GM18517 (cell line): ENCODE measurements at regions not wholly inside any gene's neighbourhood (a gene's known extent, or its start where the extent isn't known, plus 50 kb on each side); places are given as distances from the start of the nearest gene placed in this dataset.
"Not testable (repeated sequence)": the region's sequence is repeated elsewhere in the genome, so short reads cannot be mapped to it uniquely, and the experiment has no call there.

ENCODE experiments used
- ATAC-seq: cut with Tn5 transposase; IDR thresholded peaks from one replicate; pipeline ENCODE4 v1.9.1; 2021; ENCODE audit warnings: mild to moderate bottlenecking, moderate library complexity; ENCODE audit not compliant: unreplicated experiment

DNA sequence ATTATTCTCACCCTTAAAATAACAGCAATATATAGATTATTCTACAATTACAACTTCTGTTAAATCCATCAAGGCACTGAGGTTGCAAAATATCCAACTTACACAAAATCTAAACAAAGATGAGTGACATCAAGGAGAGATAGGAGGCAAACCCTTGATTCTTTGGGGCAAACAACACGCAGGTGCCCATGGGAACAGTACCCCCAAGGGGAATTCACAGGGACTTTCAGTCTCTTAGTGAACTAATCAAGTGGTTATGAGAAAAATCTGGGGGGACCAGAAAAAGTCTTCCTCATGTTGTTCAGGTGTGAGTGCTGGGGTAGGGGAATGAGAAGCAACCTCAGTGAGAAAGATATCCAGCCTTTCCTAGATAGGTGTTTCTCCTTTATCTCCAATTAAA is 1107.9 kb downstream of the PLA2G4A start:
- ATAC-seq: no peak

DNA sequence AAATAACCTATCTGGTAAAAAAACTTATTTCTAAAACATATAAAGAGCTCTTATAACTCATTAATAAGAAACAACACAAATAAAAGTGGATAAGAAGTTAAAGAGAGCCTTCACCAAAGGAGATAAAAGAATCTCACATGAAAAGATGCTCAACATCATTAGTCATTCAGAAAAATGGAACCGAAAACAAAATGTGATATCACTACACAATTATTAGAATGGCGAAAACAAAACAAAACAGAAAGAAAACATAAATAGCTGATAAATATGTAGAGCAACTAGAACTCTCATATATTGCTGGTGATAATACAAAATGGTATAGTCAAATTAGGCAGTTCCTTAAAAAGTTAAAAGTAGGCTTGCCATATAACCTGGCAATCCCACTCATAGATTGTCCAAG is 1109.3 kb downstream of the PLA2G4A start:
- no peak for ATAC-seq

GRCh38 chr1:187942986-187943385 is 1114.2 kb downstream of the PLA2G4A start:
- ATAC-seq: no peak

DNA sequence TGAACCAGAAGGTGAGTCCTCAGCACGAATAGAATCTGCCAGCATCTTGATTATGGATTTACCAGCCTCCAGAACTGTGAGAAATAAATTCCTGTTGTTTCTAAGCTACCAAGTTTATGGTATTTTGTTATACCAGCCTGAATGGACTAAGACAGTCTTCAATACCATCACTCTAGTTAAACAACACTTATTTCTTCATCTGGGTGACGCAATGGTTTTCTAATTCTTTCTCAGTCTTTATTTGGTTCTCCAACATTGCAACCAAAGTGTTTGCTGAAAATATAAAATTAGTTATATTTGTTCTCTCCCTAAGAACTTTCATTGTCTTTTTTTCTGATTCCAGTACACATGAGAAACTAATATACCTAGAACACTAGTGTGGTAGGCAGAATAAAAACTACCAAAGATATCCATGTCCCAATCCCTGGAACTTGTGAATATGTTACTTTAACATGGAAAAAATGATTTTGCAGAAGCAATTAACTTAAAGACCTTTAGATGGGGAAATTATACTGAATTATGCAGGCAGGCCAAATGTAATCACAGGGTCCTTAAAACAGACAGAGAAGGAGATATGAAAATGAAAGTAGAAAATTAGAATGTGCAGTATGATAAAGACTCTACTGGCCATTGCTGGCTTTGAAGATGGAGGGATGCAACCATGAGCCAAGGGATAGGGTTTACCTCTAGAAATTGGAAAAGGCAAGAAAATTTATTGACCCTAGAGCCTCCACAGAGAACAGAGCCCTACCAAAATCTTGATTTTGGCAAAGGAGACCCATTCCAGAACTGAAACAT is 1115.1 kb downstream of the PLA2G4A start:
- ATAC-seq: peak; percentile 48

DNA sequence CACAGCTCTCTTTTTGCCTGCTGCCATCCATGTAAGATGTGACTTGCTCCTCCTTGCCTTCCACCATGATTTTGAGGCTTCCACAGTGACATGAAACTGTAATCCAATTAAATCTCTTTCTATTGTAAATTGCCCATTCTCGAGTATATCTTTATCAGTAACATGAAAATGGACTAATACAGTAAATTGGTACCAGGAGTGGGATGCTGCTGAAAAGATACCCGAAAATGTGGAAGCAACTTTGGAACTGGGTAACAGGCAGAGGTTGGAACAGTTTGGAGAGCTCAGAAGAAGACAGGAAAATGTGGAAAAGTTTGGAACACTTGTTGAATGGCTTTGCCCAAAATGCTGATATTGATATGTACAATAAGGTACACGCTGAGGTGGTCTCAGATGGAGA is 1117.9 kb downstream of the PLA2G4A start:
- ATAC-seq: not testable (repeated sequence)

GRCh38 chr1:187947359-187947758 is 1118.6 kb downstream of the PLA2G4A start:
- ATAC-seq: no peak

GRCh38 chr1:187948170-187948794 is 1119.5 kb downstream of the PLA2G4A start:
- no peak for ATAC-seq

DNA sequence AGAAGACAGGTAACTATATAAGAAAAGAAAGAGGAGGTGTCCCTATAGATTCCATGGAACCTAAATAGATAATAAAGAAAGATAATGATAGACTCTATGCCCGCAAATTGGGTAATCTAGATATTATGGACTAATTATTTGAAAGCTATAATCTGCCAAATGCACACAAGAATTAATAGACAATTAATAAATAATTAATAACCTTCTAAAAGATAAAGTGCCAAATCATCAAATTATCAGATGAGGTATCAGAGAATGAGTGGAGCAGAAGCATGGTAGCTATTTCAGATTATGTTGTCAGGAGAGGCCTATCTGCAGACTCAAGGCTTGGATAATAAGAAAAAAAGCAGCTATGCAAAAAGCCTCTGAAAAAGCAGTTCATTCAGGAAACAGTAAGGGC is 1120.8 kb downstream of the PLA2G4A start:
- ATAC-seq: no peak

DNA sequence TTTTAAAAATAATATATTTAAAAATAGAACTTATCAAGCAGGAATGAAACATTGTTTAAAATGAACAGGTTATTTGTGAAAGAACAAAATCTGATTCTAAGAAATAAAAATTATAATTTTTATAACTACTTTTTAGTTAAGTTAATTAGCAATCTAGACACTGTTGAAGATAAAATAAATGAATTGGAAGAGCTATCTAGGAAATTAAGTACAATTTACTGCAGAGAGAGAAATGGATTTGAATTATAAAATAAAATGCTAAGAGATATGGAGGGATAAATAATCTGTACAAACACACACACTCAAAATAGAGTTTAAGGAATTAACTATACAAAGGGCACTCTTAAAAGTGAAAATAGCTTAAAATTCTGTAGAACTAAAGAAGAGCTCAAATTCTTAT is 1123.1 kb downstream of the PLA2G4A start:
- ATAC-seq: no peak

DNA sequence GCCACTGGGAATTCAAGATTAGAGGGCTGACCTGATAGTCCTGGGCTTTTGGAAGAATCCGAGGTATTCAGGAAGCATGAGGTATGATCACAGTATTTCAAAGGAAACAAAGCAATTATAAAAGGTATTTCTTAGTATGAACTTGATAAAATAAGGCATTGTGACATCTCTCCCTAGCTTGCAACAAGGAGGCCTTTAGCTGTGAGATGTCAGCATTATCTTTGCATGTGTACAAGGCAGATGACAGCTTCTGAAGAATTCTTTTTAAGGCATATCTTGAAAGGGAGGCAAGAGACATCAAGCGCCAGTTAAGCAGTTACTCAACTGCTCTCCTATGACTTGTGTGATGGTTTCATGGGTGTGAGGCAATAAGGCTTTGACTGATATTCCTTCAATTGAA is 1123.7 kb downstream of the PLA2G4A start:
- no peak for ATAC-seq

DNA sequence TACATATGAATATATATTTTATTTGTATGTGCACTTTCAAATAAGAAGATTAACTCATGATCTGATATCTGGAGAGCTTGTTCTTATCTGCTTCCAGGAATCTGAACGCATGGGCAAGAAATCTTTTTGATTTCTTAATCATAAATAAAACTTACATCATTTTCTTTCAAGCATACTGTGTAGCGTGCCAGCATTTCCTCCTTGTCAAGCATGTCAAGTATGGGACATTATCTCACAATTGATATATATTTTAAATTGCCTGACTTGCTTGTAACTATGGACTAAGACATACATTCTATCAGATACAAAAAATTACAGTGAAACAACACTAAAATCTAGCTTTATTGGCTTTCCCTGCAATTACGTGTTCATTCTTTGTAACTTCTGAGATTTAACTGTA is 1128.2 kb downstream of the PLA2G4A start:
- no peak for ATAC-seq

GRCh38 chr1:187958207-187958606 is 1129.5 kb downstream of the PLA2G4A start:
- ATAC-seq: no peak

DNA sequence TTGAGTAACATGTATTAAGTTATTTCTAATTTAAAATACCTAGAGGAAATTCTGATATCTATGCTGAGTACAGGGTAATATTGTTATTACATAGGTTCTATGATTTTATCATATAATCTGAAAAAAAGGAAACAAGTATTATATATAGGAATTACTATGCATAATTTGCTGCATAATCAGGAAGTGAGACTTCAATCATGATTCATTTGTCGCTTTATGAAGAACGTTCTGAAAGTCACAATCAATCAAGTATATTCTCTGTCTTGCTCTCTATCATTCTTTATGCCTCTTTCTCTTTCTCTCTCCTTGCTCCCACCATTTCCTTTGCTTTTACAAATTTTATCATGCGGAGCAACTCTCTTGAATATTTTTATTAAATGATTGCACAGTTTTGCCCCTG is 1130.3 kb downstream of the PLA2G4A start:
- ATAC-seq: no peak

- no peak for ATAC-seq
Measured at GRCh38 chr1:187960125-187960638, 1131.4 kb downstream of the PLA2G4A start.

GRCh38 chr1:187961895-187962294 is 1133.1 kb downstream of the PLA2G4A start:
- no peak for ATAC-seq

GRCh38 chr1:187971851-187972250 is 1143.1 kb downstream of the PLA2G4A start:
- ATAC-seq: no peak

DNA sequence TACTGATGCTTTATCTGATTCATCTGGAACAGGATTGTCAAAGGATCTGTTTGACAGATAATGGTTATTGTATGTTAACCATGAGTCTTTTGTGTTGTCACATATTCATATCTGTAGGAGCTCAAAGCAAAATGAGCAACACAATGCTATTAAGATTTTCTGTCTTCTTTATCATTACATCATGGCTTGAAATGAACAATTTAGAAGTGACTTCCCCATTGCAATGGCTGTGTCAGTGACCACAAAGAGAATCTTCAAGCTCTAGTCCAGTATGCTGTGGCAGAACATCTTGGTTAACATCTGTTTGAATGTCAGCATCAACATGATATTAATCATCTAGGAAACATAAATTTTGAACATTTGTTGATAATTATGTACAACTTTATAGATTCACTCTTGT is 1148.5 kb downstream of the PLA2G4A start:
- no peak for ATAC-seq

DNA sequence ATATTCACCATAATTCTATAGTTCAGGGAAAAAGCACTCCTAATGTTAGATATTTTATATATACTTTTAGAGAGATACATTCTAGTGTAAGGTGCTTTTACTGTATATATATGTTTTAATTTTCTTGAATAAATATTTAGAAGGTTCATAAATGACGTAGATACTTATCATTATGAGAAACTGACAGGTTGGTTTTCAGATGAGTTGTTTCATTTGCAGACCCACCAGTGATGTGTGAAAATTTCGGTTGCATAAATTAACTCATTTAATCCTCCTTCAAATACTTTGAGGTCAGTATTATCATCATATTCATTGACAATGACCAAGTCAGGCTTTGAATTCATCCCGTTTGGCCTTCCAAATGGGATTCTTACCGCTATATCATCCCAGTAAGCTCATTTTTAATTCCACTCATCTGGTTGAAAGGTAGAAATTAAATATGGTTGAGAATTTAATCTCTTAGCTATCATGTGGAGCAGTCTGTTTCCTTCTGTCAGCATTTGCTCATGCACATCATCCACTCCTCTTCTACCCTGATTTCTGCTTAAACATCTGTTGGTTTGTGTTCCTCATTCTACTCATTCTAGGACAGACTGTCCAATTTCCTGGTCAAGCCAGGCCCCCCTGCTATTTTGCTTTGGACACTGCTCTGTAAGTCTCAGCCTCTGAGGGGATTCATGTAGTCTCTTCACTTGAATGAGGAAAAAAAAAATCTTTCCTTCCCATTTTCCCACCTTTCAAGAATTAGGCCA is 1156.6 kb downstream of the PLA2G4A start:
- ATAC-seq: peak; percentile 45

DNA sequence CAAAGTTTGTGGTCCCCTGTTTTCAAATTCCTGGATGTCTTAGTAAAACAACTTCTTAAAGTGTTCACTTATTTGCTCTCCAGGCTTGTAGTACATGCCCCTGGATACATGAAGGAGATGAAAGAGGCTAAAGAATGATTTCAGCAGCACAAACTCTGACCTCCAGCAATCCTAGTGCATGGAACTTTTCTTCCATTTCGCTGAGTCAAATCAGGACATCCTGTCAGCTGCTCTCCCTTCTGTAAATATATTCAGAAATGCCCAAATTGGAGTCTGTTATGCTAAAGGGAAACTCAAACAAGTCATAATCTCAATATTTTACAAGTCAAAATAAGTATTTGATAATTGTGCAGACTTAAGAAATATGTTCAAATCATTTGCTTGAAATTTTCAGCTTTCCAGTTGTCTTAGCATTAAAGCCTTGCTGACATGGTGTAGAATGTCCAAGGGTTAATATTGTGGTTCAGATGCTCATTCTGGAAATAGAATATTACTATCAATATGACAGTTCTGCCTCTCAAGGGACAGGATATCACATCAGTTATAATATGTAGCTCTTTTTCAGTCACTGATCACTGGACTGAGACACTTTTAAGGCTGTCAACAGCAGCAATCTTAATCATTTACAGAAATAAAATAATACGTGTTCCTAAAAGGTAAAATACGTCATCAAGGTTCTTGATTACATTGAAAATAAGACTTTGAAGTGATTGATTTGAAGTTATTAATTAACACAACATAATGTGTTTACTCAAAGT is 1157.3 kb downstream of the PLA2G4A start:
- peak; percentile 84 for ATAC-seq

GRCh38 chr1:187987236-187987776 is 1158.6 kb downstream of the PLA2G4A start:
- no peak for ATAC-seq

- ATAC-seq: no peak
Measured at GRCh38 chr1:187991944-187992343, 1163.2 kb downstream of the PLA2G4A start.
